ENCODE measurements at regions not wholly inside any gene's neighbourhood (a gene's known extent, or its start where the extent isn't known, plus 50 kb on each side); places are given as distances from the start of the nearest gene placed in this dataset.

- no peak for DNase-seq
Observed at GRCh38 chr5:106966686-106967315, 703.9 kb downstream of the EFNA5 start.

DNA sequence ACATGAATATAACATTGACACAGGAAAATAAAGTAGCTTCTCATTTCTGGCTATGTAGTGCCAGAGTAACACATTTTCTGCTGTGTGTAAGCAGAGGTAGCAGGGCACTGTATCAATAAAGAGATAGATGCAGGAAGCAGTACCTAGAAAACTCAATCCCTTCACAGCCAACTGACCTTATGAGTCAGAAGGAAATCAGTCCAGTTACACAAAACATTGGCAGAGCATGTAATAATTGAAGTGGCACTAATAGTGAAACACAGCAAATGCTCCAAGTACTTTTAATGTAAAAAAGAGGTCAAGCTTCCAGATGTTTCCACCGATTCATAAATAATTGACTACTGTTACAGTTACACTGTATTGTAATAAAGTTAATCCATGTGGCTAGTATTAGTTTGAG, 706.6 kb downstream of the EFNA5 start:
- no peak for DNase-seq

- DNase-seq, result no peak
Observed at GRCh38 chr5:106963630-106964029, 707.1 kb downstream of the EFNA5 start.

GRCh38 chr5:106962464-106963230, 708.1 kb downstream of the EFNA5 start:
- no peak for DNase-seq

DNA sequence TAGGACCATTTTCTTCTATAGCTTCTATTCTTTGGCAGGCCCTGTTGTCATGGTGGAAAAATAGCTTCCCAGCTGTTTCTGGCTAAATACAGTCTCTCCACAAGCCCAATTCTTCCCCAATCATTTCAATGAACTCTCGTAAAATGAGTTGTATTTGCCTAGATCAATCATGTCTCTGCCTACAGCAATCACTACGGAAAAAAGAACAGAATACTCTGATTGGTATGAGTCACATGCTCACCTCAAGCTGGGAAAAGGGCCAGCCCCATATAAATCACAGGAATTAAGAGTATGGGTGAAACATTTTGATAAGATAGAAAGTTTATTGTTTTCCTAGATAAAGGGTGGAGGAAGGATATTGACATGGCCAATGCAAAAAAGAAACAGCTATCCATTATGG, 711.4 kb downstream of the EFNA5 start:
- DNase-seq, result no peak

GRCh38 chr5:106957336-106957735, 713.4 kb downstream of the EFNA5 start:
- DNase-seq, result no peak

DNA sequence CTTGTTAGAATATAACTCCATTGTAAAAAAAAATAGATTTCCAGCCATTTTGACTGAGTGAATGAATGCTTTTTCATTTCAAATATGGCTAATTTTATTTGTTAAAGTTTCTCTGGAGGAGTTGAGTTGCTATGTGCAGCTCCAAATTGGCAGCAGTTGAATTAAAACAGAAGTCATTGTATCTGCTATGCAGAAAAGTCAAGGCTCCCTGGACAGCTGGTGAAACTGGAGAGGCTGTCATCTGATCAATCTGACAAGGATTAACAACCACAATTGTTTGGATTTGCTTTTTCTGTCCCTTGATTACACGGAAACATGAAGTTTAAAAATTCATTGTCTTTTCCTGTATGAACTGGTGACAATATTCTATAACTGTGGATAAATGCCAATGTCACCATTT, 713.9 kb downstream of the EFNA5 start:
- DNase-seq, result no peak

DNA sequence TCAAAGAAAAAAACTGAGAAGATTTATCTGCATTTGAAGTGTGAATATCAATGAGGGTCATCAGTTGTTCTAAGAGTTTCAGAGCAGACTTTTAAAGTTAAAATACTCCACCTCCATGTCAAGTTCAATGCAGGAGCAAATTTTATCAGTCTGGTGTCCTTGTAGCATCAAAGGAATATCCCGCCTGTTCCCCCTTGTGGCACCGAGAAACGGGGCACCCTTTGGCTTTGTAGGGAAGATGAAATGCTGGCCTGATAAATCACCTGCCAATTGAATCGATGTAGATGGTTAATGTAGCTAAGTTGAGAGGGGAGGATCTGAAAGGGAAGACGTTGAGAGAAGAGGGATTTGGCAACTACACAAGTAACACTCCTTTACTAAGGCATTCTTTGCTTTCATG, 714.5 kb downstream of the EFNA5 start:
- no peak for DNase-seq

DNA sequence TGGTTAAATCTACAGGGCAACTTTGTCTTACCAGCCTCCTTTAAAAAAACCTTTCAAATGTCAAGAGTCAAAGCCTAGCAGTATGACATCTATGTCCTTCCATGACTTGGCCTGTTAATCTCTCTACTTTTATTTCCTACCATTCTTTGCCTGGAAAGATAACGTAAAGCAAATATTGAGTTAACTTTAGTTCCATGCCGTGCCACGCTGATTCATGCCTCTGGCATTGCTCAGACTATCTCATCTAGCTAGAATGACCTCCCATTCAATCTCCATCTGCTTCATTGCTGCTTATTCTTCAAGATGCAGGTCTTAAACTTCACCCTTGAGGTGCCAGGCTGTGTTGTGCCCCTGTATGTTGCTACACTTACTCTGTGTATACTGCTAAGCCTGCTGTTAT, 729.8 kb downstream of the EFNA5 start:
- no peak for DNase-seq

DNA sequence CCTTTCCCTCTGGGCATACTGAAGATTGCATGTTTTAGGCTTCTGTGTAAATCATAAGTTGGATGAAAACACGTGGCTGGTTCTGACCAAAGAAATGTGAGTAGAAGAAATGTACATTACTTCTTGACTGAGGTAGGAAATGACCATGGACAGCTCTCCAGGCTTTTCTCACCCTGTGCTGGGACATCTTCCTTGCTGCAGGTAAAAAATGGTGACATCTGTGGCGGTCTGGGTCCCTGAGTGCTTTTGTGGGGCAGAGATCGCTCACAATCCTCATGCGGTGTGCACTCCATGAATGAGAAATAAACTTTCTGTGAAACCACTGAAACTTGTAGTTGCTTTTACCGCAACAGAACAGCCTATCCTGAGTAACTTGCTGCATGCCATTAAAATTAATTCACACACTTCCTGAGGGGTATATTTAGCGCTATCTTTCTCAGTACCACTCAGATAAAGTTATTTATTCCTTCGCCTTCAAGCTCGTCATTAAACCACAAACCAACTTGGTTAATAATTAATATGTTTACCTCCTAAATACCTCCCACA, 730.4 kb downstream of the EFNA5 start:
- DNase-seq, result no peak

- DNase-seq, result no peak
Observed at GRCh38 chr5:106923409-106923808, 747.3 kb downstream of the EFNA5 start.

- DNase-seq, result no peak
Observed at GRCh38 chr5:106921567-106921966, 749.2 kb downstream of the EFNA5 start.

GRCh38 chr5:106910486-106910885, 760.3 kb downstream of the EFNA5 start:
- DNase-seq, result no peak

- no peak for DNase-seq
Observed at GRCh38 chr5:106909716-106910115, 761.0 kb downstream of the EFNA5 start.

GRCh38 chr5:106907979-106908378, 762.8 kb downstream of the EFNA5 start:
- no peak for DNase-seq

GRCh38 chr5:106906199-106906598, 764.5 kb downstream of the EFNA5 start:
- no peak for DNase-seq

- DNase-seq, result no peak
Observed at GRCh38 chr5:106894964-106895363, 775.8 kb downstream of the EFNA5 start.

DNA sequence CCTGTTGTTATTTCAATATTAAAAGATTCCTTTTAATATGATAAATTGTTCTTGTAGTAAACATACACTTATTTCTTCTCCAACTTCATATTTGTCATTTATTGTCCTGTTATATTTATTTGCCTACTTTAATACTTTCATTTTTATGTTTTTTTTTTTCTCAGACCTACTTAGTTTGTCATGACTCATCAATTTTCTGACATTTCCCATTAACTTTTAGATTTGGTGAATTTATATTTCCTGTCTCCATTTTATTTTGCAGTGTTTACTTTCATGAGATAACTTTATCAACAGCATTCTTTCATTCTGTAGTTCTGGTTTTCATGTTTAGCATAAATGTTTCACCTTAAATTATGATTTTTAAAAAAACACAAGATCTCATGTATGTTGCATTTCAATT, 788.7 kb downstream of the EFNA5 start:
- no peak for DNase-seq

DNA sequence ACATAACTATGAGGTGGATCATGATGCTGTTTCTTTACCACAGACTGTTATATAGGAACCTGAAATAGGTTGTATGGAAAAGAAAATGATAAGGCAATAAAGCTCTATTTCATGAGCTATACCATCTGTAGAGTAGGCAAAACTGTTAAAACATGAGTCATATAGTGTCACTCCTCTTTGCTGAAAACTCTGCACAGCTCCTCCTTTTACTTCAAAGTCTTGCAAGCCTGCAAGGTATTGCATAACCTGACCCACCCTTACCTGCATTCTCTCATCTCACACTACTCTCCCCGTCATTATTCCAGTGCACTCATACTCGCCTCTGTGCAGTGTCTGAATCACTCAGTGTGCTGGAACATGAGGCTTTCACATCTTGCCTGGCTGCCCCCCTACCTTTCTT, 790.1 kb downstream of the EFNA5 start:
- no peak for DNase-seq

GRCh38 chr5:106877881-106878280, 792.9 kb downstream of the EFNA5 start:
- DNase-seq, result no peak

- peak; percentile 7 for DNase-seq
Observed at GRCh38 chr5:106876665-106877194, 794.0 kb downstream of the EFNA5 start.

DNA sequence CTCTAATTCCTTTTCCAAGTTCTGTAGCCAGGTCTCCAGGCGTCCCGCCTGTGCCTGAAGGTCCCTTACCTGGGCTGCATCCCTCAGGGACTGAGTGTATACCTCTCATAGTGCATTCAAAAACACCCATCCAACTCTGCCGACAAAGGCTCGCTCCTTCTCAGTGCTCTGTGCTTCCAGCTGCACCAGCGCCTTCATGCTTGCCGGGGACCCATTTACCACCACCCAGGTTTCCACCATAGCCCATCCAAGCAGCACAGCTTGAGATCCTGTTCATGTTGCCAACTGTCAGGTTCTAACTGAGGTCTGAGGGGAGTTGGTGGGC, 794.5 kb downstream of the EFNA5 start:
- DNase-seq, result no peak

GRCh38 chr5:106875591-106876297, 795.0 kb downstream of the EFNA5 start:
- no peak for DNase-seq

DNA sequence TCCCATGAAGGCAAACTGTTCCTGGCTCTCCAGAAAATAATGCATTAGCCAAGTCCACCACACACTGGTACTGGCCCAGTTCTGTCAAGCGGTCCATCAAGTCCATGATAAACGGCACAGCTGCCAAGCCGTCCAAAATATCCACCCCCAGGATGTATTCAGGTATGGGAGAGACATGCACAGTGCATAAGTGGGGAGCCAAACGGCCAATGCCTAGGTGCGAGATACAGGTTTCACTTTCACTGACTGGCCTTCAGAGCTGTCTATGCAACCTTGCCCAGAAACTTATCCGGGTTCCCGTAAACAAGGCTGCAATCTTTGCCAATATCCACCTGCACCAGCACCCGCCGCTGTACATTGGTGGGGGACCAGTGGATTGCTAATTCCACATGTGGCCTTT, 795.8 kb downstream of the EFNA5 start:
- DNase-seq, result no peak

Data from CD4-positive, alpha-beta T cell treated with Interleukin-17A for 1 hour (primary cell).